Thyroid gland (tissue), 4 donors: ENCODE measurements at regions not wholly inside any gene's neighbourhood (a gene's known extent, or its start where the extent isn't known, plus 50 kb on each side); places are given as distances from the start of the nearest gene placed in this dataset.

Experiments
- DNase-seq, 2 donors: peaks; one replicate each; pipeline ENCODE4 v3.0.0-alpha.2; 2019
- H3K27ac ChIP-seq, 3 donors: fragments of 200-600 bp; sonication (generic); 1 replicate in 2 of 3; 2 replicates in 1 of 3; pipeline ENCODE4 v1.5.1; 2016 to 2019; ENCODE audit warnings: mild to moderate bottlenecking in 1 of 3, moderate library complexity in 1 of 3
- H3K27me3 ChIP-seq: fragments of 200-600 bp; sonication (generic); one replicate; pipeline ENCODE4 v1.5.1; 2019
- H3K36me3 ChIP-seq, 2 donors: fragments of 200-600 bp; sonication (generic); one replicate each; pipeline ENCODE4 v1.5.1; 2016 to 2019
- H3K4me1 ChIP-seq, 2 donors: fragments of 200-600 bp; sonication (generic); one replicate each; pipeline ENCODE4 v1.5.1; 2017 to 2019
- H3K4me3 ChIP-seq, 3 donors: fragments of 200-600 bp; sonication (generic); replicated peaks in 1 of 3; 1 replicate in 2 of 3; 2 replicates in 1 of 3; pipeline ENCODE4 v1.5.1; 2016; ENCODE audit warnings: mild to moderate bottlenecking in 1 of 3
- H3K9me3 ChIP-seq: fragments of 200-600 bp; sonication (generic); one replicate; pipeline ENCODE4 v1.5.1; 2017
- POLR2A ChIP-seq, 2 donors: fragments of 450-650 bp; IDR thresholded peaks; one replicate each; pipeline ENCODE4 v1.6.1; 2017; ENCODE audit warnings: antibody characterized with exemption in 2 of 2, mild to moderate bottlenecking in 2 of 2, moderate library complexity in 1 of 2
- WGBS, 2 donors: methylation state at CpG; one replicate each; pipeline ENCODE4 v1.1.5; 2017; 5-methylcytosine and 5-hydroxymethylcytosine counted together
- intact Hi-C: fragments of 100-400 bp; cut with DNase I; formaldehyde crosslinking; loops from one replicate; pipeline ENCODE4 v1.15.1; 2023
- TF ChIP-seq, protein P1 (sequence below), 6 experiments: fragments of 200-600 bp in 3 of 6; fragments of 450-650 bp in 3 of 6; sonication (generic) in 3 of 6; IDR thresholded peaks; one replicate each; pipeline ENCODE4 v1.5.1; 2016 to 2019; ENCODE audit warnings: antibody characterized with exemption in 6 of 6, mild to moderate bottlenecking in 2 of 6, inconsistent platforms in 1 of 6, moderate library complexity in 1 of 6

DNA sequence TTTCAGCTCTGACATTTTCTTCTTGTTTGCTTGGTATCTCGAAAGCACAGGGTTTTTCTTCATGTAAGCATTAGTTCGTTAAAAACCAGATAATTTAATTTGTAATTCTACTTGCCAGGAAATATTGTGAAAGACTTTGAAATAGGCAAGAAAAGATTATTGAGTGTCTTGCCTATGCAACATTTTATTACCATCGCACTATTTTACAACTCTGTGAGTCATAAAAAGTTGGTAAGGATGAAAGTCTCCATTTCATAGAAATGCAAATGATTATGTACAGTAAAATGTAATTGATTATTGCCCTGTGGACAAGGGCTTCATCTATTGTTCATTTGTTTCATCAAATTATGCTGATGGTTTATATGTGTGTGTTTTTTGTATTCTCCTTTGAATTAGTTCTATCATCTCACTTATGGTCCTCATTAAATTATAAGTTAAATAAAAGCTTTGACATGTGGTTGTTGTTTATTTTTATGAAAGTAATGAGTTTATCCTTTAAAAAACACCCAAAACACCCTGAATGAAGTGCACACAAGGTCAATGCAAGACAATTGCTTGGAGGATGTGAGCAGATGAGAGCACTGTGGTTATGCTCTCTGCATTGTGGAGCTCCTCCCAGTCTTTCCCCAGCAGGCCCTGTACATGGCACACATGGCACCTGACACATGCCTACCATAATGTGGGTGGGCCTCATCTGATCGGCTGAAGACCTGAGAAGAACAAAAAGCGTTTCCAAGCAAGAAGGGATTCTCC, 230.8 kb downstream of the CXCL12 start:
- intact Hi-C loops: no loop called here
- 87 to 89% methylated on average over 5 of the region's 5 CpGs for WGBS, 2 donors
- no peaks in the 10 kb centered on the region for H3K9me3 ChIP-seq
- H3K4me3 ChIP-seq: no peak overlapping the region
- DNase-seq: no peak
- no peak for TF ChIP-seq POLR2A (IDR thresholded peaks at IDR 0.05)
- TF ChIP-seq, protein P1, sequence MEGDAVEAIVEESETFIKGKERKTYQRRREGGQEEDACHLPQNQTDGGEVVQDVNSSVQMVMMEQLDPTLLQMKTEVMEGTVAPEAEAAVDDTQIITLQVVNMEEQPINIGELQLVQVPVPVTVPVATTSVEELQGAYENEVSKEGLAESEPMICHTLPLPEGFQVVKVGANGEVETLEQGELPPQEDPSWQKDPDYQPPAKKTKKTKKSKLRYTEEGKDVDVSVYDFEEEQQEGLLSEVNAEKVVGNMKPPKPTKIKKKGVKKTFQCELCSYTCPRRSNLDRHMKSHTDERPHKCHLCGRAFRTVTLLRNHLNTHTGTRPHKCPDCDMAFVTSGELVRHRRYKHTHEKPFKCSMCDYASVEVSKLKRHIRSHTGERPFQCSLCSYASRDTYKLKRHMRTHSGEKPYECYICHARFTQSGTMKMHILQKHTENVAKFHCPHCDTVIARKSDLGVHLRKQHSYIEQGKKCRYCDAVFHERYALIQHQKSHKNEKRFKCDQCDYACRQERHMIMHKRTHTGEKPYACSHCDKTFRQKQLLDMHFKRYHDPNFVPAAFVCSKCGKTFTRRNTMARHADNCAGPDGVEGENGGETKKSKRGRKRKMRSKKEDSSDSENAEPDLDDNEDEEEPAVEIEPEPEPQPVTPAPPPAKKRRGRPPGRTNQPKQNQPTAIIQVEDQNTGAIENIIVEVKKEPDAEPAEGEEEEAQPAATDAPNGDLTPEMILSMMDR (IDR thresholded peaks at IDR 0.05): no peak
- H3K27ac ChIP-seq: no peak overlapping the region
- no peaks in the 10 kb centered on the region for H3K27me3 ChIP-seq
- no peaks in the 10 kb centered on the region for H3K4me1 ChIP-seq
- no peaks in the 10 kb centered on the region for H3K36me3 ChIP-seq

DNA sequence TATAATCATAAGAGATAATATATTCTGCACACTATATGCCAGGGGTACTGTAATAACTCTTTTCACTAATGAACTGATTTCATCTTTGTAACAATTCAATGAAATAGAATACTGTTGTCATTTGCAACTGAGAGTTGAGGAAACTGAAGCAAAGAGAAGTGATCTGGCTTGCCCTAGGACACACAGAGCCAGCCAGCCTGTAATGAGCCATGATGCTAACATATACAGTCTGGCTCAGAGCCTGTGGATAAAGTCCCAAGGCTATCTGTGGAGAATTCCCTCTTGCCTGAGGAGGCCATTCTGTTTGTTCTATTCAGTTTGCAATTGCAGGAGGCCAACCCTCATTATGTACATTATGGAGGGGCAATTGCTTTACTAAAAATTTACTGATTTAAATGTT, 241.3 kb downstream of the CXCL12 start:
- Histone ChIP-seq H3K4me3 (no peak overlapping the region), H3K4me1 (no peaks in the 10 kb centered on the region), H3K9me3 (no peaks in the 10 kb centered on the region), H3K27ac (no peak overlapping the region), H3K27me3 (no peaks in the 10 kb centered on the region), H3K36me3 (no peaks in the 10 kb centered on the region)
- TF ChIP-seq, protein P1 (IDR thresholded peaks at IDR 0.05): no peak
- TF ChIP-seq POLR2A (IDR thresholded peaks at IDR 0.05): no peak
- intact Hi-C loops: no loop called here
- no peak for DNase-seq

DNA sequence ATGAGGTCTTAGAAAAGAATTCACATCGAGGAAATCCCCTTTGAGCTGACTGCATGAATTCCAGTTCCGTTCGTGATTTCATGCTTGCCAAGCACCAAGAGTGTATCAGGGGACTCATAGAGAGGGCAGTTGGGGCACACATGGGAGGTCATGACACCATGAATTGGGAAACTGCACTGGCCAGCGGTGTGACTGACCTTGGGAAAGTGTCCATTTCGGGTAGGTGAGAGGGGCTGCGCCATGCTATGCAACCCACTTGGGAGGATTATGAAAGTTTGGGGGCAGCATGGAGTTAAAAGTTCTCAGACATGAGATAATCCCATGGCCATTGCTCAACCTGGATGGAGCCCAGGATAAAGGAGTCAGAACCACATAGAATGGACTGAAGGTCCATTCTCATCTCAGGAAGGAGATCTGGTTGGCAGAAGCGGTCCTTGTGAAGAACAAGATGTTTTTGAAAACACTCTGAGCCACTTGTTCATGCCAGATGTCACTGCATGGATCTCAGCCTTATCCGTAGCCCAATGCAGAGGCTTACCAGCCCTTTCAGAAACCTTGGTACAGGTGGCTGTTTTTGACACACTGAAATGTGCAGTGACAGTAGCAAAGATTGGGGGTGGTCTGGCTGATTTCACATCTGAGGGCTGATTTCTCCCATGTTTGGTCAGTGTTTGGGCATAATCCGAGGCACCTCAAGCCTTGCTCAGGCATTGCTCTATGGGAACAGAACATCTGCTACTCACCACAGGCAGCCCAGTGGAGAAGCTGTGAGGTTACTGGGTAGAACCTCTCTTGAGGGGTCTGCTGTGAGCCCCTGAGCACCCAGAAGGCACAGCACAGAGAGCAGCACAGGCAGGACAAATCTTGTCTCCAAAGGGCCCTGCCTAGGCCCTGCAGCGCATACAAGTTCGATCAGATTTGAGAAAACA, 252.3 kb downstream of the CXCL12 start:
- TF ChIP-seq, protein P1 (IDR thresholded peaks at IDR 0.05): no peak
- TF ChIP-seq POLR2A (IDR thresholded peaks at IDR 0.05): no peak
- Histone ChIP-seq H3K4me3 (no peak overlapping the region), H3K27ac (no peak overlapping the region), H3K9me3 (no peaks in the 10 kb centered on the region), H3K27me3 (no peaks in the 10 kb centered on the region), H3K36me3 (no peaks in the 10 kb centered on the region), H3K4me1 (peaks cover 0 to 16% of the 10 kb centered on the region in 2 donors)
- intact Hi-C loops: no loop called here
- WGBS, 2 donors: 85 to 88% methylated on average over 11 of the region's 11 CpGs
- DNase-seq: peak; percentile 8 to 22

DNA sequence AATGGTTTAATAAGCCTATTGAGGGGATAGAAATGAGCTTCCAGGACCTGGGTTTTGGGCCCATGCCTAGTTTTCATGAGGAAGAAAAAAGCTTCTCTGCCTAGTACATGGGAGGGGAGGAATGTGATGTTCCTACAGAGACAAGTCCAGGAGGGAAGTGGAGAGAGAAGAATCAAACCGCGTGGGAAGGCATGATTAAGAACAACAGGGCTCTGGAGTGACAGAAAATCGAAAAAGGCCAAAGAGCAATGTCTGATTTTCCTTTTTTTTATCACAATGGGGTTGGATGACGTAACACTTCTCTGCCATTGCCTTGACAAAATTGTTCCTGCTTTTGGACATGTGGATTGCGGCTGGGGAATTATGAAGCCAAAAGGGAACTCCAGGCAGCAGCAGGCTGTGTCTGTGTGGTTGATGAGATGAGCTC, 258.6 kb downstream of the CXCL12 start:
- DNase-seq: no peak
- H3K27ac ChIP-seq: no peak overlapping the region
- 70 to 79% methylated on average over 5 of the region's 5 CpGs for WGBS, 2 donors

More for the DNA sequence above, 258.6 kb downstream of the CXCL12 start:
- no peaks in the 10 kb centered on the region for H3K9me3 ChIP-seq
- no peaks in the 10 kb centered on the region for H3K36me3 ChIP-seq
- intact Hi-C loops: no loop called here
- TF ChIP-seq, protein P1 (IDR thresholded peaks at IDR 0.05): no peak
- no peak for TF ChIP-seq POLR2A (IDR thresholded peaks at IDR 0.05)
- H3K4me3 ChIP-seq: no peak overlapping the region
- H3K4me1 ChIP-seq: no peaks in the 10 kb centered on the region
- H3K27me3 ChIP-seq: no peaks in the 10 kb centered on the region
